Left ventricle myocardium inferior (tissue), 1 donor: ENCODE measurements at regions not wholly inside any gene's neighbourhood (a gene's known extent, or its start where the extent isn't known, plus 50 kb on each side); places are given as distances from the start of the nearest gene placed in this dataset.

Experiments
- DNase-seq: peaks from one replicate; pipeline ENCODE4 v3.0.0-alpha.2; 2020
- H3K27ac ChIP-seq: fragments of 200-600 bp; replicated peaks from 2 replicates; pipeline ENCODE4 v1.8.0; 2021
- H3K27me3 ChIP-seq: fragments of 200-600 bp; 2 replicates; pipeline ENCODE4 v1.8.0; 2021; ENCODE audit warnings: low read depth
- H3K36me3 ChIP-seq: fragments of 200-600 bp; 2 replicates; pipeline ENCODE4 v1.8.0; 2021
- H3K4me1 ChIP-seq: fragments of 200-600 bp; 2 replicates; pipeline ENCODE4 v1.8.0; 2021
- H3K4me3 ChIP-seq: fragments of 200-600 bp; 2 replicates; pipeline ENCODE4 v1.8.0; 2021; ENCODE audit warnings: mild to moderate bottlenecking, moderate library complexity
- H3K9me3 ChIP-seq: fragments of 200-600 bp; replicated peaks from 2 replicates; pipeline ENCODE4 v1.8.0; 2021
- intact Hi-C: fragments of 100-400 bp; cut with micrococcal nuclease; formaldehyde crosslinking; loops from one replicate; pipeline ENCODE4 v1.11.0; 2022
- TF ChIP-seq, protein P1 (sequence below): fragments of 200-600 bp; IDR thresholded peaks from 2 replicates; pipeline ENCODE4 v1.8.0; 2021; ENCODE audit warnings: antibody characterized with exemption, mild to moderate bottlenecking, borderline replicate concordance
- donor health status: DM: no; HTN: yes; CAD: no; lungs with severe emphysema.

DNA sequence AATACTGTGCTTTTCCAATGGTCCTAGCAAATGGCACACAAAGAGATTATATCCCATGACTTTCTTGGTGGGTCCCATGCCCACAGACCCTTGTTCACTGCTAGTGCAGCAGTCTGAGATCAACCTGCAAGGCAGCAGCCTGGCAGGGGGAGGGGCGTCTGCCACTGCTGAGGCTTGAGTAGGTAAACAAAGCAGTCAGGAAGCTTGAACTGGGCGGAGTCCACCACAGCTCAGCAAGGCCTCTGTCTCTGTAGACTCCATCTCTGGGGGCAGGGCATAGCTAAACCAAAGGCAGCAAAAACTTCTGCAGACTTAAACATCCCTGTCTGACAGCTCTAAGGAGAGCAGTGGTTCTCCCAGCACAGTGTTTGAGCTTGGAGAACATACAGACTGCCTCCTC lies 82.9 kb downstream of the ZNF737 start:
- TF ChIP-seq, protein P1, sequence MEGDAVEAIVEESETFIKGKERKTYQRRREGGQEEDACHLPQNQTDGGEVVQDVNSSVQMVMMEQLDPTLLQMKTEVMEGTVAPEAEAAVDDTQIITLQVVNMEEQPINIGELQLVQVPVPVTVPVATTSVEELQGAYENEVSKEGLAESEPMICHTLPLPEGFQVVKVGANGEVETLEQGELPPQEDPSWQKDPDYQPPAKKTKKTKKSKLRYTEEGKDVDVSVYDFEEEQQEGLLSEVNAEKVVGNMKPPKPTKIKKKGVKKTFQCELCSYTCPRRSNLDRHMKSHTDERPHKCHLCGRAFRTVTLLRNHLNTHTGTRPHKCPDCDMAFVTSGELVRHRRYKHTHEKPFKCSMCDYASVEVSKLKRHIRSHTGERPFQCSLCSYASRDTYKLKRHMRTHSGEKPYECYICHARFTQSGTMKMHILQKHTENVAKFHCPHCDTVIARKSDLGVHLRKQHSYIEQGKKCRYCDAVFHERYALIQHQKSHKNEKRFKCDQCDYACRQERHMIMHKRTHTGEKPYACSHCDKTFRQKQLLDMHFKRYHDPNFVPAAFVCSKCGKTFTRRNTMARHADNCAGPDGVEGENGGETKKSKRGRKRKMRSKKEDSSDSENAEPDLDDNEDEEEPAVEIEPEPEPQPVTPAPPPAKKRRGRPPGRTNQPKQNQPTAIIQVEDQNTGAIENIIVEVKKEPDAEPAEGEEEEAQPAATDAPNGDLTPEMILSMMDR, result no peak
- peaks cover 46% of the 10 kb centered on the region for H3K9me3 ChIP-seq
- no peaks in the 10 kb centered on the region for H3K27me3 ChIP-seq

DNA sequence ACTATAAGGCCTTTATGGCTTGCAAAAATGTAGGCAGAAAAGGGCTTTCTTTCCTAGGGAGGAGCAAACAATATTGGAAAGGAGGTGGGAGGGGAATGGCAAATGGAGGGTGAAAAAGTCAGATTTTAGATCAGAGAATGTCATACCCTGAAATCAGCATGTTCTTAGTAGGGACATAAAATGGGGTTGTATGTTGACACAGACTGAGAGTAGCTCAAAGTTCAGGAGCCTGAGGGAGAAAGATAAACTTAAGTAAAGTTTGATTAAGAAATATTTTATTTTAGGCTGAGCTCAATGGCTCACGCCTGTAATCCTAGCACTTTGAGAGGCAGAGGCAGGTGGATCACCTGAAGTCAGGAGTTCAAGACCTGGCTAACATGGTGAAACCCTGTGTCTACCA lies 83.8 kb downstream of the ZNF737 start:
- TF ChIP-seq, protein P1, result no peak
- no peak overlapping the region for H3K4me3 ChIP-seq
- H3K36me3 ChIP-seq, result no peaks in the 10 kb centered on the region
- H3K9me3 ChIP-seq, result peaks cover 37% of the 10 kb centered on the region
- H3K27me3 ChIP-seq, result no peaks in the 10 kb centered on the region
- H3K4me1 ChIP-seq, result no peaks in the 10 kb centered on the region
- intact Hi-C loops, result no loop called here
- DNase-seq, result no peak
- no peak overlapping the region for H3K27ac ChIP-seq

More for the DNA sequence above, 82.9 kb downstream of the ZNF737 start:
- H3K4me1 ChIP-seq, result no peaks in the 10 kb centered on the region
- no peak for DNase-seq
- no peak overlapping the region for H3K4me3 ChIP-seq
- H3K27ac ChIP-seq, result no peak overlapping the region
- intact Hi-C loops, result no loop called here
- no peaks in the 10 kb centered on the region for H3K36me3 ChIP-seq

- H3K9me3 ChIP-seq, result peaks cover 18% of the 10 kb centered on the region
- TF ChIP-seq, protein P1, result no peak
- intact Hi-C loops, result no loop called here
These were observed 86.1 kb downstream of the ZNF737 start for GRCh38 chr19:20479483-20479882.

GRCh38 chr19:20478936-20479335 lies 86.6 kb downstream of the ZNF737 start:
- Histone ChIP-seq H3K27me3 (no peaks in the 10 kb centered on the region), H3K4me1 (no peaks in the 10 kb centered on the region), H3K4me3 (no peak overlapping the region), H3K27ac (no peak overlapping the region), H3K9me3 (peaks cover 18% of the 10 kb centered on the region), H3K36me3 (no peaks in the 10 kb centered on the region)
- intact Hi-C loops, result no loop called here
- no peak for DNase-seq
- TF ChIP-seq, protein P1, result no peak

More at GRCh38 chr19:20479483-20479882, 86.1 kb downstream of the ZNF737 start:
- Histone ChIP-seq H3K4me1 (no peaks in the 10 kb centered on the region), H3K27ac (no peak overlapping the region), H3K36me3 (no peaks in the 10 kb centered on the region), H3K27me3 (no peaks in the 10 kb centered on the region), H3K4me3 (no peak overlapping the region)
- no peak for DNase-seq

GRCh38 chr19:20472854-20473253 lies 92.7 kb downstream of the ZNF737 start:
- Histone ChIP-seq H3K4me1 (no peaks in the 10 kb centered on the region), H3K9me3 (peaks cover 5% of the 10 kb centered on the region)
- intact Hi-C loops, result no loop called here

More at GRCh38 chr19:20472854-20473253, 92.7 kb downstream of the ZNF737 start:
- H3K4me3 ChIP-seq, result no peak overlapping the region
- H3K36me3 ChIP-seq, result no peaks in the 10 kb centered on the region
- H3K27ac ChIP-seq, result no peak overlapping the region
- no peak for DNase-seq
- TF ChIP-seq, protein P1, result no peak
- no peaks in the 10 kb centered on the region for H3K27me3 ChIP-seq
